ENCODE measurements at regions not wholly inside any gene's neighbourhood (a gene's known extent, or its start where the extent isn't known, plus 50 kb on each side); places are given as distances from the start of the nearest gene placed in this dataset.

DNA sequence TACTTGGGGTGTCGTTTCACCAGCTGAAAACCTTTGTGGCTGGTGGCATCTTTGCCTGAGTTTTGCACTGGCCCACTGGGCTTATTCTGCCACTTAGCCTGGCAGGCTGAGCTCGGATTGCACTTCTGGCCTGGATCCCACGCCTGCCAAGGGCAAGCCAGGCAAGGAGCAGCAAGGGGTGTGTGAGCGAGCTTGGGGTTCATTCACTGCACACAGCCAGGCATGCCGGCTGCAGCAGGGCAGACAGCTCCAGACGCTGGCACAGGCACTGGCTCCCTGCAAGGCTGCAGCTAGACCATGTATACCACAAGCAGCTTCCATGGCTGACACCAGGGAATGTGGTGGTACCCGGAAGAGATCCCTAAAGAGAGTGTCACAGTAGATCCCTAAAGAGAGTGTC, 476.3 kb downstream of the EPHA5 start:
- TF ChIP-seq, protein P1, sequence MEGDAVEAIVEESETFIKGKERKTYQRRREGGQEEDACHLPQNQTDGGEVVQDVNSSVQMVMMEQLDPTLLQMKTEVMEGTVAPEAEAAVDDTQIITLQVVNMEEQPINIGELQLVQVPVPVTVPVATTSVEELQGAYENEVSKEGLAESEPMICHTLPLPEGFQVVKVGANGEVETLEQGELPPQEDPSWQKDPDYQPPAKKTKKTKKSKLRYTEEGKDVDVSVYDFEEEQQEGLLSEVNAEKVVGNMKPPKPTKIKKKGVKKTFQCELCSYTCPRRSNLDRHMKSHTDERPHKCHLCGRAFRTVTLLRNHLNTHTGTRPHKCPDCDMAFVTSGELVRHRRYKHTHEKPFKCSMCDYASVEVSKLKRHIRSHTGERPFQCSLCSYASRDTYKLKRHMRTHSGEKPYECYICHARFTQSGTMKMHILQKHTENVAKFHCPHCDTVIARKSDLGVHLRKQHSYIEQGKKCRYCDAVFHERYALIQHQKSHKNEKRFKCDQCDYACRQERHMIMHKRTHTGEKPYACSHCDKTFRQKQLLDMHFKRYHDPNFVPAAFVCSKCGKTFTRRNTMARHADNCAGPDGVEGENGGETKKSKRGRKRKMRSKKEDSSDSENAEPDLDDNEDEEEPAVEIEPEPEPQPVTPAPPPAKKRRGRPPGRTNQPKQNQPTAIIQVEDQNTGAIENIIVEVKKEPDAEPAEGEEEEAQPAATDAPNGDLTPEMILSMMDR (conservative IDR thresholded peaks at IDR 0.05; ENCODE audit: low read depth, low read length) = no peak
- no peak for TF ChIP-seq EZH2 (IDR thresholded peaks at IDR 0.05; ENCODE audit: low read length, unreplicated experiment)
